Epithelial cell of proximal tubule (primary cell): ENCODE measurements at regions not wholly inside any gene's neighbourhood (a gene's known extent, or its start where the extent isn't known, plus 50 kb on each side); places are given as distances from the start of the nearest gene placed in this dataset.

Experiments used
- DNase-seq: peaks from one replicate; pipeline ENCODE4 v3.0.0-alpha.2; 2011; ENCODE audit warnings: low read depth
- H3K4me3 ChIP-seq: 2 replicates; pipeline ENCODE4 v1.5.1; 2011; ENCODE audit warnings: low read depth, mild to moderate bottlenecking, low read length
- CTCF ChIP-seq: conservative IDR thresholded peaks from 2 replicates; pipeline ENCODE4 v1.5.1; 2012; ENCODE audit warnings: low read depth, mild to moderate bottlenecking, low read length

- no peak overlapping the region for H3K4me3 ChIP-seq
- no peak for DNase-seq
- no peak for TF ChIP-seq CTCF
These were observed 66.7 kb upstream of the ZNF32 start for GRCh38 chr10:43715334-43715733.

- H3K4me3 ChIP-seq: no peak overlapping the region
- no peak for TF ChIP-seq CTCF
- no peak for DNase-seq
These were observed 64.3 kb upstream of the ZNF32 start for GRCh38 chr10:43712821-43713584.

- DNase-seq: no peak
- no peak overlapping the region for H3K4me3 ChIP-seq
- no peak for TF ChIP-seq CTCF
These were observed 62.2 kb upstream of the ZNF32 start for GRCh38 chr10:43710772-43711471.

GRCh38 chr10:43708262-43708661, 59.6 kb upstream of the ZNF32 start:
- no peak for TF ChIP-seq CTCF
- no peak for DNase-seq
- H3K4me3 ChIP-seq: no peak overlapping the region

GRCh38 chr10:43707770-43708169, 59.1 kb upstream of the ZNF32 start:
- TF ChIP-seq CTCF: no peak
- H3K4me3 ChIP-seq: no peak overlapping the region
- no peak for DNase-seq

GRCh38 chr10:43706166-43706565, 57.5 kb upstream of the ZNF32 start:
- H3K4me3 ChIP-seq: no peak overlapping the region
- TF ChIP-seq CTCF: no peak
- no peak for DNase-seq

GRCh38 chr10:43703286-43703685, 54.6 kb upstream of the ZNF32 start:
- no peak for DNase-seq
- TF ChIP-seq CTCF: no peak
- H3K4me3 ChIP-seq: no peak overlapping the region
